Adrenal gland (tissue), 9 donors: ENCODE measurements at regions not wholly inside any gene's neighbourhood (a gene's known extent, or its start where the extent isn't known, plus 50 kb on each side); places are given as distances from the start of the nearest gene placed in this dataset.

Experiments used
- DNase-seq, 7 donors: peaks; one replicate each; pipeline ENCODE4 v3.0.0-alpha.2; 2019 to 2020
- H3K27ac ChIP-seq, 5 donors: fragments of 200-600 bp; sonication (generic) in 4 of 5; 1 replicate in 3 of 5; 2 replicates in 2 of 5; pipeline versions ENCODE4 v1.5.1 to v1.8.0; 2016 to 2020; ENCODE audit warnings: mild to moderate bottlenecking in 1 of 5
- H3K27me3 ChIP-seq: fragments of 200-600 bp; 2 replicates; pipeline ENCODE4 v1.8.0; 2021
- H3K36me3 ChIP-seq, 2 donors: fragments of 200-600 bp; replicated peaks in 1 of 2; 1 replicate in 1 of 2; 2 replicates in 1 of 2; pipeline versions ENCODE4 v1.5.1 to v1.8.0; 2018 to 2022
- H3K4me1 ChIP-seq, 2 donors: fragments of 200-600 bp; replicated peaks in 1 of 2; 1 replicate in 1 of 2; 2 replicates in 1 of 2; pipeline versions ENCODE4 v1.5.1 to v1.8.0; 2018 to 2021
- H3K4me3 ChIP-seq, 4 donors: fragments of 200-600 bp; sonication (generic) in 3 of 4; one replicate each; pipeline ENCODE4 v1.5.1; 2016 to 2018
- H3K9me3 ChIP-seq, 3 donors: fragments of 200-600 bp; sonication (generic) in 1 of 3; replicated peaks in 1 of 3; 1 replicate in 2 of 3; 2 replicates in 1 of 3; pipeline versions ENCODE4 v1.5.1 to v1.8.0; 2016 to 2021
- CTCF ChIP-seq, 6 experiments: fragments of 450-650 bp in 4 of 6; fragments of 200-600 bp in 2 of 6; sonication (generic) in 1 of 6; IDR thresholded peaks; 1 replicate in 5 of 6; 2 replicates in 1 of 6; pipeline versions ENCODE4 v1.5.1 to v1.8.0; 2016 to 2021; ENCODE audit warnings: antibody characterized with exemption in 6 of 6, mild to moderate bottlenecking in 2 of 6, moderate library complexity in 1 of 6
- POLR2A ChIP-seq, 2 donors: fragments of 450-650 bp; IDR thresholded peaks; one replicate each; pipeline ENCODE4 v1.6.1; 2017; ENCODE audit warnings: antibody characterized with exemption in 2 of 2, mild to moderate bottlenecking in 2 of 2, moderate library complexity in 1 of 2
- WGBS, 4 donors: extraction: QIAGEN DNeasy Blood & Tissue Kit in 2 of 4; methylation state at CpG; one replicate each; pipeline versions ENCODE4 v1.1.5 to v1.1.7; 2013 to 2017; 5-methylcytosine and 5-hydroxymethylcytosine counted together
- intact Hi-C, 2 donors: fragments of 100-400 bp; cut with DNase I; formaldehyde crosslinking; loops; one replicate each; pipeline versions ENCODE4 v1.14.1 to v1.15.0; 2022 to 2023
- donor health status: healthy with polysubstance abuse.
- donor health status: Bipolar disorder and iron deficiency.
- donor health status: DM: yes; HTN: yes; CAD: no.
- donor health status: DM: no; HTN: no; CAD: no.
- donor health status: DM: no; HTN: no; CAD: no.

DNA sequence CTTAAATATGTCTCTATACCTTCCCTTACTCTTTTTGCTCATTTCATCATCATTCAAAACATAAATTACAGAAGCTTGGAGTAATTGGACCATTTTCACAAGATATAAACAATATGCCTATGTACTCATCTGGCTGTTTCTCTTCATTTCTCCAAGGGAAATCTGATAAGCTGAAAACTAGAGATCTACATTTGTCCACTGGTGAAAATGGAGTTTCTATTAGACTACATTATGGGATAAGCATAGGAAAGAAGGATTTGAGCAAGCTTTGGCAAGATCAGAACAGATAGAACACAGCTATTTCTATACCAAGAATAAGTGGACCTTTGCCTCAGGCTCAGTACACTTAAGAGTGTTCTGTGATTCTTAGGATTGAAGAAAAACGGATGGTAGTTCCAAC lies 404.4 kb downstream of the GASK1B start:
- intact Hi-C loops = no loop called here
- WGBS, 4 donors = 50 to 66% (median 60%) methylated on average over 1 of the region's 1 CpG

DNA sequence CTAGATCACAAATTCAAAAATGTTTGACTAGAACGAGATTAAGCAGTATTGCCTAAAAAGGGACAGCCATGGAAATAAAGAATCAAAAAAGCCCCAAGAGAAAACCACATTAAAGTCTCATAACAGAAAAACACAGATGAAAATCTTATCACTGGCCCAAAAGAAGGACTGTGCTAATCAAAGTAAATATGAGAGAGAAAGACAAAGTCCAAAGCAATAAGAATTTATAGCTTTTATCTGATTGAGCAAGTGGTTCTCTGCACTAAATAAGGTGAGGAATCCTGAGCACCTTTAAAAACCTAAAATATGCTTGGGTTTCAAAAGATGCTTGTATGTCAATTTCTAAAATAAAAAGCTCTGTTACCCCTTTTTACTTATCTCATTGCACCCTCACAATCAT lies 409.3 kb downstream of the GASK1B start:
- no peak for TF ChIP-seq CTCF (IDR thresholded peaks at IDR 0.05)
- TF ChIP-seq POLR2A (IDR thresholded peaks at IDR 0.05) = no peak
- 50 to 69% (median 68%) methylated on average over 1 of the region's 1 CpG for WGBS, 4 donors
- no peak overlapping the region for H3K4me3 ChIP-seq
- H3K27me3 ChIP-seq = no peaks in the 10 kb centered on the region
- H3K4me1 ChIP-seq = no peaks in the 10 kb centered on the region
- H3K9me3 ChIP-seq = no peaks in the 10 kb centered on the region
- no peak for DNase-seq
- no peak overlapping the region for H3K27ac ChIP-seq
- no peaks in the 10 kb centered on the region for H3K36me3 ChIP-seq
- intact Hi-C loops = no loop called here

More for the DNA sequence above, 404.4 kb downstream of the GASK1B start:
- Histone ChIP-seq H3K27me3 (no peaks in the 10 kb centered on the region), H3K36me3 (no peaks in the 10 kb centered on the region), H3K4me1 (no peaks in the 10 kb centered on the region), H3K27ac (no peak overlapping the region), H3K4me3 (no peak overlapping the region), H3K9me3 (no peaks in the 10 kb centered on the region)
- TF ChIP-seq POLR2A (IDR thresholded peaks at IDR 0.05) (no peak), CTCF (IDR thresholded peaks at IDR 0.05) (no peak)
- no peak for DNase-seq

DNA sequence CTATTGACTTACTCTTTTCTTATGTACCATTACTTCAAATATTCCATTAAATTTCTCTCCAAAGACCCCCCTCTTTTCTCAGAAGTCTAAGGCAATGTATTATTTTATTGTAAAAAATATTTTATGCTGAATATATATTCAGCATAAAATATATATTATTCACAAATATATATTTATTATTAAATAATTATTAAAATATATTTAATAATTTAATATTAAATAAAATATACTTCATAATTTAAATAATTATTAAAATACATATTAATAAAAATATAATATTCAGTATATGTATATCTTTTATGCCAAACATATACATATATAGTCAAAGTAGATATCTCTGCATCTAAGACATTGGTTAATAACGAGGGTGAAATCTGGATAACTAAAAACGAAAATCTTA lies 418.4 kb downstream of the GASK1B start:
- Histone ChIP-seq H3K4me3 (no peak overlapping the region), H3K27ac (no peak overlapping the region), H3K4me1 (no peaks in the 10 kb centered on the region), H3K27me3 (no peaks in the 10 kb centered on the region), H3K9me3 (no peaks in the 10 kb centered on the region), H3K36me3 (no peaks in the 10 kb centered on the region)
- TF ChIP-seq POLR2A (IDR thresholded peaks at IDR 0.05) (no peak), CTCF (IDR thresholded peaks at IDR 0.05) (no peak)
- no peak for DNase-seq
- 69 to 87% (median 80%) methylated on average over 2 of the region's 2 CpGs for WGBS, 4 donors
- intact Hi-C loops = no loop called here

DNA sequence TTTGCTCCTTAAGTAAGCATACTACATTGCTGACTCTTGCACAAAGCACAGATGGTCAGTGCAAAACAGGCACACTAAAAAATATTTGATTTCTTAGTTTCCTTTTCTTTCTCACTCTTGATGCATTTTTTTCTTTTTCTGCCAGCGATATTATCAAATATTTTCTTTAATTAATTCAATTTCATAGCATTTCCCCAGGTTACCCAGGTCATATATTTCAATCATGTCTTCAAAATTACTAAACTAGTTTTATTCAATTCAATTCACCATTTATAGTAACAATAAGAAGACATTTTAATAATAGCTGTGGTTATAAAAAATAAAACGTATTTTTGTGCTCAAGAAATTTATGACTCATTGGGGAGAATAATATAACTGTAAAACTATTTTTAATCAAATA lies 421.2 kb downstream of the GASK1B start:
- Histone ChIP-seq H3K4me3 (no peak overlapping the region), H3K27me3 (no peaks in the 10 kb centered on the region), H3K27ac (no peak overlapping the region), H3K9me3 (no peaks in the 10 kb centered on the region), H3K36me3 (no peaks in the 10 kb centered on the region), H3K4me1 (no peaks in the 10 kb centered on the region)
- DNase-seq = no peak
- TF ChIP-seq CTCF (IDR thresholded peaks at IDR 0.05) (no peak), POLR2A (IDR thresholded peaks at IDR 0.05) (no peak)
- intact Hi-C loops = no loop called here
- whole genome bisulfite sequencing, 4 donors = 70 to 80% (median 75%) methylated on average over 2 of the region's 2 CpGs
